HG03432 (cell line): ENCODE measurements at regions not wholly inside any gene's neighbourhood (a gene's known extent, or its start where the extent isn't known, plus 50 kb on each side); places are given as distances from the start of the nearest gene placed in this dataset.

Experiments
- ATAC-seq: cut with Tn5 transposase; IDR thresholded peaks from one replicate; pipeline ENCODE4 v1.9.1; 2021; ENCODE audit warnings: mild to moderate bottlenecking, moderate library complexity; ENCODE audit not compliant: unreplicated experiment

GRCh38 chr1:193736507-193736906 is 550.1 kb upstream of the B3GALT2 start:
- no peak for ATAC-seq

DNA sequence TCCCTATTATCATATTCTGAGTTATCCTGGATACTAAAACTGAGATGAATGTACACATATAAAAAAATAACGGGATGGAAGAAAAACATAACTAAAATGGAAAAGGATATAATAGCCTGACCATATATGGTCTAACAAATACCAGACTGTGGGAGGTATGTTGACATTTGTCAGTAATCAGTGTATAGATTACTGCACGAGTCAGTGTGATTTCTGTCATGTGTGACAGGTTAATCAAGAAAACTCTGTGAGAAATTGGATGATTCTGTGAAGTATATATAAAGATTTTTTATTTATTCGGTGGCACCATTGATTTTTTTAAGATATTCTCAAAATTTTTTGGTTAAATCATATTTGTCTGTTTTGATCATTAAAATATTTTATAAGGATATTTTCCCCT is 547.3 kb upstream of the B3GALT2 start:
- no peak for ATAC-seq

- no peak for ATAC-seq
Measured at GRCh38 chr1:193730017-193730416, 543.6 kb upstream of the B3GALT2 start.

DNA sequence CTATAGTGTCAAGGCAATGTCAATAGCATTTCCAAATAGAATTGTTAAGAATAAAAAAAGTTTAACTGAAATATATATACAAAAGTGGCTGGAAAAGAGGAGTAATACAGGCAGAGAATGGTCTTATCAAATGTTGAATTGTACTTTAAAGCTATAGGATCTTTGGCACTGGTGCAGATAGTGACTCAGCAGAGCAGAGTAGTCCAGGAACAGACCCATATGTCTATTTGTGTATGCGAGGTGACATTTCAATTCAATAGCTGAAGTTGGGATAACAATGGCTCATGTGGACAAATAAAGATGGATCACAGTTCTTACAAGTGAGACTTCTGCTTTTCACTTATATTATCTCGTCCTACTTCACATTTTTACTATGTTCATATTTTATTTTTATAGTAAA is 543.0 kb upstream of the B3GALT2 start:
- ATAC-seq, result no peak

DNA sequence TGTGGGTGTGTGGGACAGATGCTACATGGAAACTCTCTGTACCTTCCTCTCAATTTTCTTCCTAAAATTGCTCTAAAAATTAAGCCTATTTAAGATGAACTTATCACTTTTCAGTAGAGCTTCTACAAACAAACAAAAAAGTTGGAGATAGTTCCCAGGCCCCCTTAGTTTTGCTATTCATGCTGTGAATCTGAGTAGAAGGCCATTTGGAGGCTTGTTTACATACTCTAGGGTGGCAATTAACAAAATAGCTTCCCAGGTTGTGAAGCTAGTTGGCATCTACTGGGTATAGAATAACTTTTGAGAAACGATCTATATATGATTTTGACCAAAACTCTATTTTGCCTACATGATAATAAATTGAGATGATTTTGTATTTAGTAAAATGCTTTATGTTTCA is 541.4 kb upstream of the B3GALT2 start:
- ATAC-seq, result no peak

DNA sequence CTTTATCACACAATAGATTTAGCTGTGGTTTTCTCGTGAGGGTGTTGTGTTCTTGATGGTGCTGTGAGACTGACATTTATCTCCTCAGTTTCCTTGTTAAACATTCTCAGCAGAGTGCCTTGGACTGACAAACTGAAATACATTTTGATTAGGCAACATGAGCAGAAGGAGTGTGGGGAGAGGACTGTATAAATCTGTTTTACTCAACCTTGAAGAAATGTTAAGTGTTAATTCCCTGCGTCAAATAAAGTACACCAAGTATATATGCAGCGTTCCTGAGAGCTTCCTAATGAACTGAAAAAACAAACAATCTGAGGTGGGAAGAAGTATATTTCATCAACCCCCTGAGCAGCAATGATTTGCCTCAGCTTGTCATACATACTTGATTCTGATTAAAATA is 540.3 kb upstream of the B3GALT2 start:
- no peak for ATAC-seq

- ATAC-seq, result no peak
Measured at GRCh38 chr1:193712392-193712791, 526.0 kb upstream of the B3GALT2 start.

DNA sequence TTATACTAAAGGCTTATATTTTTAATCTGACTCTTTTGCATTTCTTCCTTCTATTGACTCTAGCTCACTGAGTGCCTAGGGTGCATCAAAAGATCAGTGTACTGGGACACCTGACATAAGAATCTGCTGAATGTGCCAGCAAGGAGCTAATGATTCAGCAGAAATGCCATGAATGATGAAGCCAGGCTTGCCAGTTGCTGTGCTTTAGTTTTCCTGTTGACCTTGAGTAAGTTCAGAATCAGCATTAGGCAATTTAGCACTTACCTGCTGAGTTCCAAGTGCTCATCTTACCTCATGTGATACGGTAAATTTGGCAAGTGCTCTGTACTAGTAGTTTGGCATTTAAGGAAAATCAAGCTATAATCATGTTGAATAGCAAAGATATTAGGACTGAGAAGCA is 523.2 kb upstream of the B3GALT2 start:
- no peak for ATAC-seq

DNA sequence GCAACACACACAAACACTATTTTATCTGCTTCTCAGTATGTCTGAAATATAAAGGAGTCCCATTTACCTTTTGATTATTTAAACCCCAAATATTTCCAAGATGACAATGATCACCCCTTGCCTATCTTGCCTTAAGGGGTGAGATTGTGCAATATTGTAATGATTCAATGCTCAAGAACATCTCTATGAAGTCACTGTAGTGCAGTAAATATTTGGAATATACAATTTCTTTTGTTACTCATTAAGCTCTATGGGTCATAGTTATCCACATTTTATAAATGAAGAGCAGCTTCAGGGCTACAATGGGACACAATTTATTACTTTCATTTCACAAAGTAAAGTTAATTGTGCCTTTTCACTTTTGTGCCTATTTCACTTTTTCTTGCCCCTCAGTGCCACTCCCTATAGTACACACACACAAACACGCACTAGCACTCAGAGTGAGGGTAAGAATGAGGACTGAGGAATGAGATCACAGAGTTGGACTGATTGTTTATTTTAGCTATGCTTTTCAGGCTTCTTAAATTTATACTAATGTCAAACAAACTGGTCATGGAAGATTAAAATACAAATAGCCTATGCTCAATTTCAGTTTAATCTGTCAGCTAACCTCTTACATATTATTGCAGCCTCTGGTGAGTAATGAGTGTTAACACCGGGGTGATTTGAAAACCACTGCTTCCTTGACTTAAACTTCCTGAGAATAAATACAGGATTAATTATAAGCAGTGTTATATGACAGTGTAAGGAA is 521.0 kb upstream of the B3GALT2 start:
- ATAC-seq, result no peak

- no peak for ATAC-seq
Measured at GRCh38 chr1:193706766-193707165, 520.4 kb upstream of the B3GALT2 start.

DNA sequence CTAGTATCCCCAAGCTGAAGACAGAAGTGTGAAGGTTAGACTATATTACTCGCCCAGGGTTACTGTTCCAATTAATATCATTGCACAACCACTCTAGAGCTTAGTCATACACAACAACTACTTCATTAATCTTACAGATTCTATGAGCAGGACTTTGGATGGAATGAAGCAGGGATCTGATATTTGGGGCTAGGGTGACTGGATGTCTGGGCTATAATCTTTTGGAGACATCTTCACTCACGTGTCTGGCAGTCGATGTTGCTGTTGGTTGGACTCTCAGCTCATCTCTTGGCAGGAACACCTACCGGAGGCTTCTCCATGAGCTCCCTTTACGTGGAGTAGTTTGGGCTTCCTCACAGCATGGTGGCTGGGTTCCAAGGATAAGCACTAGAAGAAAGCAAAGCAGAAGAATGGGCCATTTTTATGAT is 519.2 kb upstream of the B3GALT2 start:
- no peak for ATAC-seq

DNA sequence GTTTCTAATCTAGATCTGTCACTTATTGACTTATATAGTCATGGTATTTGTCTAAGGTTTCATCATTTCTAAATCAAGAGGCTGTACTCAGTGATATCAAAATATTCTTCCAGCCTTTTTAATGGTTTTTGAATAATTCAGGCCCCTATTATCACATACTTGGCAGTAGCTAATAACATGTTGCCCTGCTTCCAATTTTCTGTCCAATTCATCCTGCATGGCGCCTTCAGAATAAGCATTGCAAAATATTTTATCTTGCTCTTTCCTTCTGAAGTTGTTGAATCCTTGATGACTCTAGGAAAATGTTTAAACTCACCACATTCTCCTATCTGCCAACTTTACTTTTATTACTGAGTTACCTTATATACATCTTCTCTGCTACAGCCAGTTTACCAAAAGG is 517.2 kb upstream of the B3GALT2 start:
- no peak for ATAC-seq

GRCh38 chr1:193703121-193703520 is 516.7 kb upstream of the B3GALT2 start:
- ATAC-seq, result no peak

- no peak for ATAC-seq
Measured at GRCh38 chr1:193701759-193702158, 515.3 kb upstream of the B3GALT2 start.

DNA sequence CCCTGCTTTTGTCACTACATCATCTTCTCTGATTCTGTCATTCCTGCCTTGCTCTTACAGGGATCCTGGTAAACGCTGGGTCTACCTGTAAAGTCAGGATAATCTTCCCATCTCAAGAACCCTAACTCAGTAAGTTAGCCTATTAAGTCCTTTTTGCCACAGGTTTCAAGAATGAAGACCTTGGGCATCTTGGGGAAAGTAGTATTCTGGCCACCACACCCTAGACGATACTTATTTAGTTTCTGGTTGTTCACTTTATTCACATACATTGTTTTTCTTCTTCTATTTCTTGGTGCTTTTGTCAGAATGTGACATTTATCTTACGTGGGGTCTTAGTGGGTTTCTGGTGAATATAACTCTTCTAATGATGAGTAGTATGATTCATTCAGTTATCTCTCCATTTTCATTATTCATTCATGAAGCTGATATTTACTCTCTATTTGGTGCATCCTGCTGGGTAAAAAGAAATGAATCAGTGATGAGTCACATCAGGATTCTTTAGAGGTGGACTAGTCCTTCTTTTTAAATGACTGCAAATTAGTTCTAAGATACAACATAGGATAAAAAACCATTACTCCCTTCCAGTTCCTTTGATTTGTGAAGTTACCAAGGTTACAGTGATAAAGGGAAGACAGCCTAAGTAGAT is 514.4 kb upstream of the B3GALT2 start:
- ATAC-seq, result no peak

- ATAC-seq, result no peak
Measured at GRCh38 chr1:193699261-193699660, 512.8 kb upstream of the B3GALT2 start.

GRCh38 chr1:193697776-193698175 is 511.4 kb upstream of the B3GALT2 start:
- no peak for ATAC-seq

GRCh38 chr1:193697115-193697762 is 510.8 kb upstream of the B3GALT2 start:
- no peak for ATAC-seq

- no peak for ATAC-seq
Measured at GRCh38 chr1:193694741-193695140, 508.3 kb upstream of the B3GALT2 start.

- ATAC-seq, result peak; percentile 60
Measured at GRCh38 chr1:193685986-193686385, 499.6 kb upstream of the B3GALT2 start.

DNA sequence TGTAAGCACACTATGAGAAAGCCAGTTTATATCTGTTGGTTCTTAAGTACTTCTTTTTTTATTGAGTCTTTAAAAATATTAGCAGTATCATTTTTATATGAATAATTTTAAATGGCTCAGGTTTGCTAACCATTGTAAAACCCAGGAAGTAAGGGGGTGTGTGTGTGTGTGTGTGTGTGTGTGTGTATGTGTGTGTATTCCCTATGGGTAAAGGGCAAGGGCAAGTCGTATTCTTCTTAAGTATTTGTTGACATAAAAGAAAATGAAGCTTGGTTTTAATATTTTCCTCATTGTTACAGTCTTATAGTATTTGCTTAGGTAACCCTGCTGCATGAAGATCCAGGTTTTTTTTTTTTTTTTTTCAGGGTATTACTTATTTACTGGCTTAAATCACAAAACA is 495.0 kb upstream of the B3GALT2 start:
- ATAC-seq, result no peak

GRCh38 chr1:193680924-193681316 is 494.5 kb upstream of the B3GALT2 start:
- ATAC-seq, result no peak
